ENCODE measurements at regions not wholly inside any gene's neighbourhood (a gene's known extent, or its start where the extent isn't known, plus 50 kb on each side); places are given as distances from the start of the nearest gene placed in this dataset.

DNA sequence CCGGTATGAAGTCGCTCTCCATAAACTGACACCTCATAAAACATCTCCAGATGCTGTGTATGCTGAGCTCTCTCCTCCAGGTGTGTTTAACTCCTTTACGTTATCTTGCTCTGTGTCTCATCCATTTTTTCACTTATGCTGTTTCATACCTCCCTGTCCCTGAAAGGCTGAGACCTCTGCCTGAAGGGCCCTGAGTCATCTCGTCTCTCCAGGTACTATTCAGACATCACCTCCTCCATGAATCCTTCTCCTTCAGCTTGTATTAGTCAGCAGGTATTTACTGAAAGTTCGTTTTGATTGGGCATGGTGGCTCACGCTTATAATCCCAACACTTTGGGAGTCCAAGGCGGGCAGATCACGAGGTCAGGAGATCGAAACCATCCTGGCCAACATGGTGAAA is 244.5 kb upstream of the EPHA4 start:
- intact Hi-C loops (cut with DNase I; ENCODE audit: low total_unique reads) = no loop called here
- no peak overlapping the region for H3K4me3 ChIP-seq
- H3K4me1 ChIP-seq = no peaks in the 10 kb centered on the region
- DNase-seq = no peak
- H3K9me3 ChIP-seq = no peaks in the 10 kb centered on the region
- H3K27me3 ChIP-seq (replicated peaks in 1 of 7) = no peaks in the 10 kb centered on the region
- WGBS, 5 donors = 77 to 88% (median 84%) methylated on average over 9 of the region's 9 CpGs
- no peaks in the 10 kb centered on the region for H3K36me3 ChIP-seq
- no peak overlapping the region for H3K27ac ChIP-seq
- no peak for TF ChIP-seq POLR2AphosphoS5 (IDR thresholded peaks at IDR 0.05)
- TF ChIP-seq, protein P1, sequence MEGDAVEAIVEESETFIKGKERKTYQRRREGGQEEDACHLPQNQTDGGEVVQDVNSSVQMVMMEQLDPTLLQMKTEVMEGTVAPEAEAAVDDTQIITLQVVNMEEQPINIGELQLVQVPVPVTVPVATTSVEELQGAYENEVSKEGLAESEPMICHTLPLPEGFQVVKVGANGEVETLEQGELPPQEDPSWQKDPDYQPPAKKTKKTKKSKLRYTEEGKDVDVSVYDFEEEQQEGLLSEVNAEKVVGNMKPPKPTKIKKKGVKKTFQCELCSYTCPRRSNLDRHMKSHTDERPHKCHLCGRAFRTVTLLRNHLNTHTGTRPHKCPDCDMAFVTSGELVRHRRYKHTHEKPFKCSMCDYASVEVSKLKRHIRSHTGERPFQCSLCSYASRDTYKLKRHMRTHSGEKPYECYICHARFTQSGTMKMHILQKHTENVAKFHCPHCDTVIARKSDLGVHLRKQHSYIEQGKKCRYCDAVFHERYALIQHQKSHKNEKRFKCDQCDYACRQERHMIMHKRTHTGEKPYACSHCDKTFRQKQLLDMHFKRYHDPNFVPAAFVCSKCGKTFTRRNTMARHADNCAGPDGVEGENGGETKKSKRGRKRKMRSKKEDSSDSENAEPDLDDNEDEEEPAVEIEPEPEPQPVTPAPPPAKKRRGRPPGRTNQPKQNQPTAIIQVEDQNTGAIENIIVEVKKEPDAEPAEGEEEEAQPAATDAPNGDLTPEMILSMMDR (IDR thresholded peaks at IDR 0.05 in 8 of 11, conservative IDR thresholded peaks at IDR 0.05 in 3 of 11) = no peak
- TF ChIP-seq POLR2A (IDR thresholded peaks at IDR 0.05) = no peak

DNA sequence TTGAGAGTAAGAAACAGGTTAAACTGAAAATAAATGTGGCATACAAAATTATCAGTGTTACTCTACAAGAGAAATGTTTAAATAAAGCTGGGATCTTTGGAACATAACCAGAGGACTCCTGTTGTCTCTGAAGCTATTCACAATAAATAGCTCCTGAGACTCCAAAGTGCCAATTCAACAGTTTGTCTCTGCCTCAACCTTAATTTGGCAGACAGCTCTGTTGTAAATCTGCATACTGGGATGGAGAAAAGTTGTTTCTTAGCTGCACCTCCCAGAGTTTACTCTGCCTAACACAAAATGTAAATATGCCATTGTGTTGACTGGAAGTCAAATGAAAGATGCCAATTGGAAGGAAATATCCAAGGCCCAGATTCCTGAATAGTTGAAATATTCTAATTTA is 238.5 kb upstream of the EPHA4 start:
- Histone ChIP-seq H3K4me3 (no peak overlapping the region), H3K27me3 (replicated peaks in 1 of 7) (no peaks in the 10 kb centered on the region), H3K36me3 (no peaks in the 10 kb centered on the region), H3K9me3 (no peaks in the 10 kb centered on the region), H3K27ac (no peak overlapping the region), H3K4me1 (no peaks in the 10 kb centered on the region)
- no peak for DNase-seq
- intact Hi-C loops (cut with DNase I; ENCODE audit: low total_unique reads) = no loop called here
- TF ChIP-seq, protein P1 (IDR thresholded peaks at IDR 0.05 in 8 of 11, conservative IDR thresholded peaks at IDR 0.05 in 3 of 11) = no peak
- TF ChIP-seq POLR2A (IDR thresholded peaks at IDR 0.05) (no peak), POLR2AphosphoS5 (IDR thresholded peaks at IDR 0.05) (no peak)

DNA sequence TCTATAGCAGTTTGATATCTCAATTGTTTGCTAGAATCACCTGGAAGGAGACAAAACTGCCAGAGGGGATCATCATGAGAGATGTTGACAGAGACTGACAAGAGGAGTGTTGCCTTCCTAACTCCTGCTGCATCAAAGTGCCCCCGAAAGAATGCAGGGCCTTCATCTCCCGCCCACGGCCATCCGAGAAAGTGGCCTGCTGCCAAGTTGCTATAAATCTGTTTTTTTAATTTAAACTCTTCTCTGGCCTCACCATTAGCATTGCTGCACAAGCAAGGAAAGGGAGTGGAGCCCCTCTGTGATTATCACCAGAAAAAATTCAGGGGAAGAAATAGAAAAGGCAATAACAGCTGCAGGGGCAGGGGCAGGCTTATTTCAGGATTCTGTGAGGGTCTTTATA is 238.1 kb upstream of the EPHA4 start:
- no peak overlapping the region for H3K4me3 ChIP-seq
- H3K9me3 ChIP-seq = no peaks in the 10 kb centered on the region
- 49 to 68% (median 58%) methylated on average over 4 of the region's 4 CpGs for WGBS, 5 donors
- no peaks in the 10 kb centered on the region for H3K27me3 ChIP-seq (replicated peaks in 1 of 7)
- TF ChIP-seq, protein P1 (IDR thresholded peaks at IDR 0.05 in 8 of 11, conservative IDR thresholded peaks at IDR 0.05 in 3 of 11) = no peak
- TF ChIP-seq POLR2A (IDR thresholded peaks at IDR 0.05) (no peak), POLR2AphosphoS5 (IDR thresholded peaks at IDR 0.05) (no peak)
- H3K4me1 ChIP-seq = no peaks in the 10 kb centered on the region
- no peak overlapping the region for H3K27ac ChIP-seq
- H3K36me3 ChIP-seq = no peaks in the 10 kb centered on the region
- DNase-seq = no peak
- intact Hi-C loops (cut with DNase I; ENCODE audit: low total_unique reads) = no loop called here

GRCh38 chr2:221808488-221808887 is 236.4 kb upstream of the EPHA4 start:
- Histone ChIP-seq H3K36me3 (no peaks in the 10 kb centered on the region), H3K9me3 (peaks cover 0 to 4% (median 0%) of the 10 kb centered on the region in 8 donors), H3K4me1 (no peaks in the 10 kb centered on the region), H3K4me3 (no peak overlapping the region), H3K27me3 (replicated peaks in 1 of 7) (no peaks in the 10 kb centered on the region), H3K27ac (no peak overlapping the region)
- 38 to 60% (median 43%) methylated on average over 1 of the region's 1 CpG for WGBS, 5 donors
- DNase-seq = no peak
- intact Hi-C loops (cut with DNase I; ENCODE audit: low total_unique reads) = no loop called here
- TF ChIP-seq, protein P1 (IDR thresholded peaks at IDR 0.05 in 8 of 11, conservative IDR thresholded peaks at IDR 0.05 in 3 of 11) = no peak
